GM23338 (cell line): ENCODE measurements at regions not wholly inside any gene's neighbourhood (a gene's known extent, or its start where the extent isn't known, plus 50 kb on each side); places are given as distances from the start of the nearest gene placed in this dataset.

ENCODE experiments used
- CREB1 ChIP-seq: fragments of 250-450 bp; sonication (Bioruptor Pico); IDR thresholded peaks from 2 replicates; pipeline ENCODE4 v1.5.0; 2020; ENCODE audit warnings: low read depth, mild to moderate bottlenecking, moderate library complexity
- EZH2 ChIP-seq: fragments of 200-600 bp; sonication (generic); IDR thresholded peaks from one replicate; pipeline ENCODE4 v1.8.0; 2017; ENCODE audit warnings: antibody characterized with exemption, mild to moderate bottlenecking, low read depth; ENCODE audit not compliant: unreplicated experiment
- EZH2phosphoT487 ChIP-seq: fragments of 200-600 bp; sonication (generic); IDR thresholded peaks from one replicate; pipeline ENCODE4 v1.8.1; 2018; ENCODE audit warnings: antibody characterized with exemption; ENCODE audit not compliant: unreplicated experiment
- JUNB ChIP-seq: IDR thresholded peaks from one replicate; pipeline ENCODE4 v1.6.1; 2016; ENCODE audit warnings: antibody characterized with exemption; ENCODE audit not compliant: unreplicated experiment
- POLR2AphosphoS5 ChIP-seq: IDR thresholded peaks from 2 replicates; pipeline ENCODE4 v1.6.1; 2016; ENCODE audit warnings: antibody characterized with exemption, low read depth
- STAT1 ChIP-seq: IDR thresholded peaks from one replicate; pipeline ENCODE4 v1.6.1; 2016; ENCODE audit warnings: antibody characterized with exemption; ENCODE audit not compliant: unreplicated experiment
- ZNF331 ChIP-seq: fragments of 250-450 bp; sonication (Bioruptor Pico); IDR thresholded peaks from 2 replicates; pipeline ENCODE4 v1.5.0; 2020; ENCODE audit warnings: low read depth, mild to moderate bottlenecking, moderate library complexity
- TF ChIP-seq, protein P1 (sequence below), 2 experiments: fragments of 200-600 bp in 1 of 2; sonication (generic) in 1 of 2; conservative IDR thresholded peaks; 2 replicates each; pipeline versions ENCODE4 v1.5.1 to v1.6.1; 2016 to 2017; ENCODE audit warnings: antibody characterized with exemption in 2 of 2, low read depth in 2 of 2, mild to moderate bottlenecking in 2 of 2, moderate library complexity in 1 of 2
- TF ChIP-seq, protein P2 (sequence below): IDR thresholded peaks from one replicate; pipeline ENCODE4 v1.6.1; 2018; ENCODE audit warnings: antibody characterized with exemption; ENCODE audit not compliant: unreplicated experiment

DNA sequence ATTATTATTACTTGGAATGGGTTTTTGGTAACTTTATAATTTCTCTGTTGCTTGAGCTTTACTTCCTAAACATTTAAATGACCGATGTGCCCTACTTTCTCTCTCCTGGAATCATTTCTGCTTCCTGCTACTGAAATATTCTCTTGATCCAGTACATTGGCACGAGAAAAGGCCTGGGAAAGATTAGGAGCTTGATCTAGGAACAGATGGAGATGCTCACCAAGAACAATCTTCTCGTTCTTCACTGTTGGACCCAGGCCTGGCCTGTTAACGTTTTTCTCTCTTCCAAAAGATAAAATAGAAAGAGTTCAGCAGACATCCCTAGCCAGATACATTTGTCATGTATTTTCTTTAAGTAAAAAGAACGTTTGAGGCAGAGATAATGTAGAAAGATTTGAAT lies 1356.8 kb upstream of the CRIM1 start:
- TF ChIP-seq, protein P1, sequence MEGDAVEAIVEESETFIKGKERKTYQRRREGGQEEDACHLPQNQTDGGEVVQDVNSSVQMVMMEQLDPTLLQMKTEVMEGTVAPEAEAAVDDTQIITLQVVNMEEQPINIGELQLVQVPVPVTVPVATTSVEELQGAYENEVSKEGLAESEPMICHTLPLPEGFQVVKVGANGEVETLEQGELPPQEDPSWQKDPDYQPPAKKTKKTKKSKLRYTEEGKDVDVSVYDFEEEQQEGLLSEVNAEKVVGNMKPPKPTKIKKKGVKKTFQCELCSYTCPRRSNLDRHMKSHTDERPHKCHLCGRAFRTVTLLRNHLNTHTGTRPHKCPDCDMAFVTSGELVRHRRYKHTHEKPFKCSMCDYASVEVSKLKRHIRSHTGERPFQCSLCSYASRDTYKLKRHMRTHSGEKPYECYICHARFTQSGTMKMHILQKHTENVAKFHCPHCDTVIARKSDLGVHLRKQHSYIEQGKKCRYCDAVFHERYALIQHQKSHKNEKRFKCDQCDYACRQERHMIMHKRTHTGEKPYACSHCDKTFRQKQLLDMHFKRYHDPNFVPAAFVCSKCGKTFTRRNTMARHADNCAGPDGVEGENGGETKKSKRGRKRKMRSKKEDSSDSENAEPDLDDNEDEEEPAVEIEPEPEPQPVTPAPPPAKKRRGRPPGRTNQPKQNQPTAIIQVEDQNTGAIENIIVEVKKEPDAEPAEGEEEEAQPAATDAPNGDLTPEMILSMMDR (conservative IDR thresholded peaks at IDR 0.05; ENCODE audit: low read depth in 2 of 2): no peak
- TF ChIP-seq EZH2: no peak
- TF ChIP-seq CREB1 (CRISPR knock-in tag): no peak
- no peak for TF ChIP-seq EZH2phosphoT487
- TF ChIP-seq POLR2AphosphoS5: no peak
- TF ChIP-seq, protein P2, sequence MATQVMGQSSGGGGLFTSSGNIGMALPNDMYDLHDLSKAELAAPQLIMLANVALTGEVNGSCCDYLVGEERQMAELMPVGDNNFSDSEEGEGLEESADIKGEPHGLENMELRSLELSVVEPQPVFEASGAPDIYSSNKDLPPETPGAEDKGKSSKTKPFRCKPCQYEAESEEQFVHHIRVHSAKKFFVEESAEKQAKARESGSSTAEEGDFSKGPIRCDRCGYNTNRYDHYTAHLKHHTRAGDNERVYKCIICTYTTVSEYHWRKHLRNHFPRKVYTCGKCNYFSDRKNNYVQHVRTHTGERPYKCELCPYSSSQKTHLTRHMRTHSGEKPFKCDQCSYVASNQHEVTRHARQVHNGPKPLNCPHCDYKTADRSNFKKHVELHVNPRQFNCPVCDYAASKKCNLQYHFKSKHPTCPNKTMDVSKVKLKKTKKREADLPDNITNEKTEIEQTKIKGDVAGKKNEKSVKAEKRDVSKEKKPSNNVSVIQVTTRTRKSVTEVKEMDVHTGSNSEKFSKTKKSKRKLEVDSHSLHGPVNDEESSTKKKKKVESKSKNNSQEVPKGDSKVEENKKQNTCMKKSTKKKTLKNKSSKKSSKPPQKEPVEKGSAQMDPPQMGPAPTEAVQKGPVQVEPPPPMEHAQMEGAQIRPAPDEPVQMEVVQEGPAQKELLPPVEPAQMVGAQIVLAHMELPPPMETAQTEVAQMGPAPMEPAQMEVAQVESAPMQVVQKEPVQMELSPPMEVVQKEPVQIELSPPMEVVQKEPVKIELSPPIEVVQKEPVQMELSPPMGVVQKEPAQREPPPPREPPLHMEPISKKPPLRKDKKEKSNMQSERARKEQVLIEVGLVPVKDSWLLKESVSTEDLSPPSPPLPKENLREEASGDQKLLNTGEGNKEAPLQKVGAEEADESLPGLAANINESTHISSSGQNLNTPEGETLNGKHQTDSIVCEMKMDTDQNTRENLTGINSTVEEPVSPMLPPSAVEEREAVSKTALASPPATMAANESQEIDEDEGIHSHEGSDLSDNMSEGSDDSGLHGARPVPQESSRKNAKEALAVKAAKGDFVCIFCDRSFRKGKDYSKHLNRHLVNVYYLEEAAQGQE: no peak
- no peak for TF ChIP-seq JUNB
- TF ChIP-seq STAT1: no peak
- TF ChIP-seq ZNF331: no peak
